GM12865 (cell line): ENCODE measurements at regions not wholly inside any gene's neighbourhood (a gene's known extent, or its start where the extent isn't known, plus 50 kb on each side); places are given as distances from the start of the nearest gene placed in this dataset.

Experiments
- DNase-seq: peaks from one replicate; pipeline ENCODE4 v3.0.0; 2010; ENCODE audit warnings: low read depth
- H3K4me3 ChIP-seq: 2 replicates; pipeline ENCODE4 v1.5.1; 2011; ENCODE audit warnings: mild to moderate bottlenecking, low read depth, low read length, control low read depth
- CTCF ChIP-seq: IDR thresholded peaks from 2 replicates; pipeline ENCODE4 v1.5.1; 2011; ENCODE audit warnings: low read length, control low read depth, low read depth, inconsistent platforms; ENCODE audit not compliant: insufficient read depth; ENCODE audit errors: missing control alignments

DNA sequence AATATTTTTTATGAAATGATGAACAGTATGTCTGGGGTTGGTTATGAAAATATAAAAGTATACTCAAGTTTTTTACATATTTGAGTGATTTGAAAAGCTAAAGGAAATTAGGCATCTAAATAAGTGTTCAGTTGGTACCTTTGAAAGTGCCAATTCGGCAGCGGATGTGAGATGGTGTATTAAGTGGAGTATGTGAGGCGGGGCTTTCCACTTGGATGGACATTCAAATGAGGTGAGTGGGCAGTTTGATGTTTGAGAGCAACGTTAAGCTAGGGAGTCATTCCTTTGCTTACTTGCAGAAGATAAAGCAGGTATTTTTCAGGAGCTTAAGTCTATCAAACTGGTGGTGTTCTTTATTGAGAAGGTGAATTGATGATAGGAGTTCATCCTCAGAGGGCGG lies 189.0 kb upstream of the GOLIM4 start:
- TF ChIP-seq CTCF = no peak
- H3K4me3 ChIP-seq = no peak overlapping the region
- no peak for DNase-seq

DNA sequence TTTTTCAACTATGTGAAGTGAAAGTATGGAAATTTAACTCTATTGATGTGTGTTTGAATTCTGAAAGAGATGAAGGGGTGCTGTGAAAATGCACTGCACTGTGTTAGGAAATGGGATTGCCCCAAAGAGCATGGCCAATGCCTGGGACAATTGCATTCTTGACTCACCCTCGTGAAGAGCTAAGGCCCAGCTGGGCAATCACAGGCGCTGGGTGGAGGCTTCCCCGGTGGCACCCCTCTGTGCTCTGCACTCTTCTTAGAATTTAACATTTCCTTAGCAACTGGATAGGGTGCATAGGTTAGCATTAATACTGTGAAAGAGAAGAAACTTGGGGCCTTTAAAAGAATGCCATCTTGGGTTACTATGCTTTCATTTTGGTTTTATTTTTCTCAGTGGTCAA lies 179.9 kb upstream of the GOLIM4 start:
- H3K4me3 ChIP-seq = no peak overlapping the region
- DNase-seq = no peak
- no peak for TF ChIP-seq CTCF

GRCh38 chr3:168273917-168274316 lies 178.2 kb upstream of the GOLIM4 start:
- TF ChIP-seq CTCF = peak; percentile 16

DNA sequence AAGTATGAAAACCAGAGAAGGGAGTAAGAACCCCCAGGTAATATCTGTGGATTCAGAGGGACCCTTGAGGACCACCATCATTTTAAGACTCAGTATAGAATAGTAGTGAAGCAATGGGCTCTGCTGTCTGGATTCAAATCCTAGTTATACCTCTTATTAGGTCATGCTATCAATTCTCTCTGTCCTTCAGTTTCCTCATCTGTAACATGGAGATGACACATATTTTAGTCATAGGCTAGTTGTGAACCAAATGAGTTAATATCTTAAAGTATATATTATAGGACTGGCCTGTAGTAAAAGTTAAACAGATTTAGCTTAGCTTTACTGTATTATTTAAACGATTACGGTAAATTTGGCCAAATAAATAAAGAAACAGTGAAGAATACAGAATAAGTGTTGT lies 177.3 kb upstream of the GOLIM4 start:
- H3K4me3 ChIP-seq = no peak overlapping the region
- DNase-seq = no peak
- TF ChIP-seq CTCF = no peak

More at GRCh38 chr3:168273917-168274316, 178.2 kb upstream of the GOLIM4 start:
- peak; percentile 81 for DNase-seq
- H3K4me3 ChIP-seq = peak overlapping the region; percentile 12; the same call in 1 of the 2 replicates

GRCh38 chr3:168272343-168272985 lies 176.7 kb upstream of the GOLIM4 start:
- no peak for DNase-seq
- no peak overlapping the region for H3K4me3 ChIP-seq
- no peak for TF ChIP-seq CTCF

DNA sequence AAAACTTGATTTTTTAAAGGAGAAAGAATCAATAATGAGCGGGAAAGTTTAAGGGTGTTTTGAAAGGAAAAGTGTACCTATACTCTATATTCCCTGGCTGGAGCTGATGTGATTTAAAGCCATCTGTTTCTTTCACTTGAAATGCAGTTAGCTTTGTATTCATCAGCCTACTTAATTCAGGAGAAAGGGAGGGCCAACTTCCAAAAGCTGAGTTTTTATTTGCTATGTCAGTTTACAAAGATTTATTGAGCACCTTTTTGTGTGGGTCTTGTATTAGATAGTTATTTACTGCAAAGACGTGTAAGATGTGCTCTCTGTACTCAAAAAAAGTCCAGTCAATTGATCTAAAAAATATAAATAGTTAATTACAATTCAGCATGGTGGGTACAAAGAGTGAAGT lies 176.2 kb upstream of the GOLIM4 start:
- DNase-seq = no peak
- H3K4me3 ChIP-seq = no peak overlapping the region
- TF ChIP-seq CTCF = no peak

DNA sequence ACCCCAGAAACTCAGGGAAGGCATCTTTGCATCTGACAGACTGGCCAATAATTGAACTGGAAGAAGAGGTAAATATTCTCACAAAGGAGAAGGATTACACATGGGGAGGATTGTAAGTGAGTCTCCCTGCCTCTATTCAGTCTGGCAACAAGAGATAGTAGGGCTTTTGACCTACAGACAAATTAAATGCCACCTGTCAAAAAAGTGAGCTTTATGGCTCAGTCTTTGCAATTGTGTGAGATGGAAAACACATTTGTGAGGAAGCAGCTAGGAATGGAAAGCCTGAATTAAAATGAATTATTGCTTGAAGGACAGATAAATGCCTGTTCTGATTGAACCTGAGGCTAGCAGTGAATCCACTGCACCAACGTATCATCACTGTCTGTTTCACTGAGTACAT lies 173.3 kb upstream of the GOLIM4 start:
- no peak for TF ChIP-seq CTCF
- DNase-seq = no peak
- H3K4me3 ChIP-seq = no peak overlapping the region
